Stimulated activated effector memory CD8-positive, alpha-beta T cell treated with anti-CD3 and anti-CD28 coated beads, Interleukin-12 subunit alpha, Interleukin-12 subunit beta, amount 100 ng/mL, for 72 hours (primary cell): ENCODE measurements at regions not wholly inside any gene's neighbourhood (a gene's known extent, or its start where the extent isn't known, plus 50 kb on each side); places are given as distances from the start of the nearest gene placed in this dataset.

Source experiments
- ATAC-seq: fragments of 150-1000 bp; cut with Tn5 transposase; 2 replicates; pipeline ENCODE4 v1.10.0; 2021
- DNase-seq, 2 donors: peaks; one replicate each; pipeline ENCODE4 v3.0.0; 2021 to 2022; ENCODE audit warnings: low spot score in 2 of 2
- H3K27ac Mint-ChIP-seq: one replicate; pipeline ENCODE4 v1.8.0; 2022; ENCODE audit warnings: mild to moderate bottlenecking, mixed read lengths
- H3K36me3 Mint-ChIP-seq: one replicate; pipeline ENCODE4 v1.8.0; 2022; ENCODE audit warnings: mild to moderate bottlenecking, mixed read lengths
- H3K4me1 Mint-ChIP-seq: one replicate; pipeline ENCODE4 v1.8.0; 2022; ENCODE audit warnings: mixed read lengths
- H3K4me3 Mint-ChIP-seq: one replicate; pipeline ENCODE4 v1.8.0; 2022; ENCODE audit warnings: mild to moderate bottlenecking, mixed read lengths
- H3K9me3 Mint-ChIP-seq: one replicate; pipeline ENCODE4 v1.8.0; 2022; ENCODE audit warnings: mixed read lengths

GRCh38 chr4:179110356-179110755, 1668.1 kb upstream of the AGA start:
- Mint-ChIP-seq H3K4me3 (no peak overlapping the region), H3K27ac (no peak overlapping the region), H3K4me1 (no peaks in the 10 kb centered on the region), H3K36me3 (no peaks in the 10 kb centered on the region), H3K9me3 (peaks cover 20% of the 10 kb centered on the region)
- DNase-seq (no peak), ATAC-seq (no peak)

- ATAC-seq (no peak), DNase-seq (no peak)
- peaks cover 17% of the 10 kb centered on the region for H3K9me3 Mint-ChIP-seq
- no peak overlapping the region for H3K27ac Mint-ChIP-seq
- H3K4me1 Mint-ChIP-seq, result no peaks in the 10 kb centered on the region
- H3K36me3 Mint-ChIP-seq, result no peaks in the 10 kb centered on the region
- H3K4me3 Mint-ChIP-seq, result no peak overlapping the region
These were observed 1668.6 kb upstream of the AGA start for GRCh38 chr4:179110816-179111215.

GRCh38 chr4:179112441-179113170, 1670.4 kb upstream of the AGA start:
- Mint-ChIP-seq H3K27ac (no peak overlapping the region), H3K4me1 (no peaks in the 10 kb centered on the region), H3K36me3 (no peaks in the 10 kb centered on the region), H3K9me3 (peaks cover 20% of the 10 kb centered on the region), H3K4me3 (no peak overlapping the region)
- ATAC-seq (no peak), DNase-seq (no peak)

- ATAC-seq, result no peak
- H3K4me1 Mint-ChIP-seq, result no peaks in the 10 kb centered on the region
- peaks cover 20% of the 10 kb centered on the region for H3K9me3 Mint-ChIP-seq
- H3K36me3 Mint-ChIP-seq, result no peaks in the 10 kb centered on the region
- H3K4me3 Mint-ChIP-seq, result no peak overlapping the region
- no peak for DNase-seq
- H3K27ac Mint-ChIP-seq, result no peak overlapping the region
These were observed 1672.4 kb upstream of the AGA start for GRCh38 chr4:179114615-179115014.

GRCh38 chr4:179116011-179116410, 1673.8 kb upstream of the AGA start:
- Mint-ChIP-seq H3K9me3 (peaks cover 20% of the 10 kb centered on the region), H3K4me3 (no peak overlapping the region), H3K4me1 (no peaks in the 10 kb centered on the region), H3K27ac (no peak overlapping the region), H3K36me3 (no peaks in the 10 kb centered on the region)
- no peak for ATAC-seq
- DNase-seq, result no peak

- no peak overlapping the region for H3K27ac Mint-ChIP-seq
- no peaks in the 10 kb centered on the region for H3K36me3 Mint-ChIP-seq
- ATAC-seq (no peak), DNase-seq (no peak)
- peaks cover 17% of the 10 kb centered on the region for H3K9me3 Mint-ChIP-seq
- no peak overlapping the region for H3K4me3 Mint-ChIP-seq
- H3K4me1 Mint-ChIP-seq, result no peaks in the 10 kb centered on the region
These were observed 1674.3 kb upstream of the AGA start for GRCh38 chr4:179116581-179116980.

GRCh38 chr4:179123084-179123483, 1680.8 kb upstream of the AGA start:
- no peak for ATAC-seq
- H3K9me3 Mint-ChIP-seq, result peaks cover 12% of the 10 kb centered on the region
- no peak overlapping the region for H3K4me3 Mint-ChIP-seq
- H3K4me1 Mint-ChIP-seq, result no peaks in the 10 kb centered on the region
- no peak for DNase-seq
- no peak overlapping the region for H3K27ac Mint-ChIP-seq
- H3K36me3 Mint-ChIP-seq, result no peaks in the 10 kb centered on the region

GRCh38 chr4:179124419-179124818, 1682.2 kb upstream of the AGA start:
- no peak overlapping the region for H3K4me3 Mint-ChIP-seq

GRCh38 chr4:179124957-179125356, 1682.7 kb upstream of the AGA start:
- no peaks in the 10 kb centered on the region for H3K36me3 Mint-ChIP-seq
- no peak overlapping the region for H3K4me3 Mint-ChIP-seq
- DNase-seq, result no peak
- no peaks in the 10 kb centered on the region for H3K4me1 Mint-ChIP-seq
- H3K9me3 Mint-ChIP-seq, result peaks cover 19% of the 10 kb centered on the region
- ATAC-seq, result no peak
- no peak overlapping the region for H3K27ac Mint-ChIP-seq

More at GRCh38 chr4:179124419-179124818, 1682.2 kb upstream of the AGA start:
- no peak overlapping the region for H3K27ac Mint-ChIP-seq
- no peaks in the 10 kb centered on the region for H3K36me3 Mint-ChIP-seq
- peaks cover 17% of the 10 kb centered on the region for H3K9me3 Mint-ChIP-seq
- H3K4me1 Mint-ChIP-seq, result no peaks in the 10 kb centered on the region
- DNase-seq (no peak), ATAC-seq (no peak)

GRCh38 chr4:179125870-179126269, 1683.6 kb upstream of the AGA start:
- Mint-ChIP-seq H3K27ac (no peak overlapping the region), H3K4me1 (no peaks in the 10 kb centered on the region), H3K36me3 (no peaks in the 10 kb centered on the region), H3K9me3 (peaks cover 16% of the 10 kb centered on the region), H3K4me3 (no peak overlapping the region)
- no peak for ATAC-seq
- DNase-seq, result no peak

- Mint-ChIP-seq H3K4me1 (no peaks in the 10 kb centered on the region), H3K27ac (no peak overlapping the region), H3K36me3 (no peaks in the 10 kb centered on the region), H3K9me3 (peaks cover 16% of the 10 kb centered on the region), H3K4me3 (no peak overlapping the region)
- ATAC-seq (no peak), DNase-seq (no peak)
These were observed 1686.1 kb upstream of the AGA start for GRCh38 chr4:179128299-179128698.

GRCh38 chr4:179130122-179130714, 1688.0 kb upstream of the AGA start:
- Mint-ChIP-seq H3K9me3 (peaks cover 11% of the 10 kb centered on the region), H3K36me3 (no peaks in the 10 kb centered on the region), H3K4me3 (no peak overlapping the region), H3K27ac (no peak overlapping the region), H3K4me1 (no peaks in the 10 kb centered on the region)
- ATAC-seq (no peak), DNase-seq (no peak)

- H3K27ac Mint-ChIP-seq, result no peak overlapping the region
- peaks cover 8% of the 10 kb centered on the region for H3K9me3 Mint-ChIP-seq
- no peak for DNase-seq
- no peak for ATAC-seq
- no peak overlapping the region for H3K4me3 Mint-ChIP-seq
- no peaks in the 10 kb centered on the region for H3K36me3 Mint-ChIP-seq
- no peaks in the 10 kb centered on the region for H3K4me1 Mint-ChIP-seq
These were observed 1703.7 kb upstream of the AGA start for GRCh38 chr4:179145746-179146525.

GRCh38 chr4:179151770-179152169, 1709.5 kb upstream of the AGA start:
- Mint-ChIP-seq H3K4me1 (no peaks in the 10 kb centered on the region), H3K4me3 (no peak overlapping the region), H3K27ac (no peak overlapping the region), H3K36me3 (no peaks in the 10 kb centered on the region), H3K9me3 (peaks cover 10% of the 10 kb centered on the region)
- no peak for DNase-seq
- ATAC-seq, result no peak

- Mint-ChIP-seq H3K36me3 (no peaks in the 10 kb centered on the region), H3K4me1 (no peaks in the 10 kb centered on the region), H3K9me3 (peaks cover 31% of the 10 kb centered on the region), H3K27ac (no peak overlapping the region), H3K4me3 (no peak overlapping the region)
- DNase-seq (no peak), ATAC-seq (no peak)
These were observed 1720.9 kb upstream of the AGA start for GRCh38 chr4:179163147-179163546.
